ENCODE measurements at regions not wholly inside any gene's neighbourhood (a gene's known extent, or its start where the extent isn't known, plus 50 kb on each side); places are given as distances from the start of the nearest gene placed in this dataset.

DNA sequence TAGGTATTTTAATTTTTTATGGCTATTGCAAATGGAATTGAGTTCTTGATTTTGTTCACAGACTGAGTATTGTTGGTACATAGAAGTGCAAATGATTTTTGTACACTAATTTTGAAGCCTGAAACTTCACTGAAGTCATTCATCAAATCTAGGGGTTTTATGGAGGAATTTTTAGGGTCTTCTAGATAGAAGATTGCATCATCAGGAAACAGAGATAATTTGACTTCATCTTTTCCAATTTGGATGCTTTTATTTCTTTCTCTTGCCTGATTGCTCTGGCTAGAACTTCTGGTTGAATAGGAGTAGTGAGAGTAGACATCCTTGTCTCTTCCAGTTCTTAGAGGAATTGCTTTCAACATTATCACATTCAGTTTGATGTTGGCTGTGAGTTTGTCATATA lies 58.2 kb upstream of the SNCAIP start:
- no peaks in the 10 kb centered on the region for H3K4me1 ChIP-seq (ENCODE audit: low read depth)
- H3K4me3 ChIP-seq, result no peak overlapping the region
- TF ChIP-seq, protein P1, sequence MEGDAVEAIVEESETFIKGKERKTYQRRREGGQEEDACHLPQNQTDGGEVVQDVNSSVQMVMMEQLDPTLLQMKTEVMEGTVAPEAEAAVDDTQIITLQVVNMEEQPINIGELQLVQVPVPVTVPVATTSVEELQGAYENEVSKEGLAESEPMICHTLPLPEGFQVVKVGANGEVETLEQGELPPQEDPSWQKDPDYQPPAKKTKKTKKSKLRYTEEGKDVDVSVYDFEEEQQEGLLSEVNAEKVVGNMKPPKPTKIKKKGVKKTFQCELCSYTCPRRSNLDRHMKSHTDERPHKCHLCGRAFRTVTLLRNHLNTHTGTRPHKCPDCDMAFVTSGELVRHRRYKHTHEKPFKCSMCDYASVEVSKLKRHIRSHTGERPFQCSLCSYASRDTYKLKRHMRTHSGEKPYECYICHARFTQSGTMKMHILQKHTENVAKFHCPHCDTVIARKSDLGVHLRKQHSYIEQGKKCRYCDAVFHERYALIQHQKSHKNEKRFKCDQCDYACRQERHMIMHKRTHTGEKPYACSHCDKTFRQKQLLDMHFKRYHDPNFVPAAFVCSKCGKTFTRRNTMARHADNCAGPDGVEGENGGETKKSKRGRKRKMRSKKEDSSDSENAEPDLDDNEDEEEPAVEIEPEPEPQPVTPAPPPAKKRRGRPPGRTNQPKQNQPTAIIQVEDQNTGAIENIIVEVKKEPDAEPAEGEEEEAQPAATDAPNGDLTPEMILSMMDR (IDR thresholded peaks at IDR 0.05), result no peak
- DNase-seq (no peak), ATAC-seq (no peak)
- peaks cover 13% of the 10 kb centered on the region for H3K9me3 ChIP-seq
- intact Hi-C loops (cut with DNase I, micrococcal nuclease), result no loop called here
- H3K36me3 ChIP-seq (ENCODE audit: low read depth), result no peaks in the 10 kb centered on the region

DNA sequence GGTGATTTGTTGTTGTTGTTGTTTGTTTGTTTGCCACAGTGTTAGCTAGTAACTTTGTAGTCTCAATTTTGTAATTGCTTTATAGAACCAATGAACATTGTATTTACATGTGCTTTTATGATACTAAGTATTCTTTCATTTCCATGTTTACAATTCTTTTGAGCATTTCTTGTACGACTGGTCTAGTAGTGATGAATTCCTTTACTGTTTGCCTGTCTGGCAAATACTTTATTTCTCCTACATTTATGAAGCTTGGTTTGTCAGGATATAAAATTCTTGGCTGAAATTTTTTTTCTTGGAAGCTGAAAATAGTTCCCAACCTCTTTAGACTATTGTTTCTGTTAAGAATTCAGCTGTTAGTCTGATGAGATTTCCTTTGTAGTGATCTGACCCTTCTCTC lies 55.6 kb upstream of the SNCAIP start:
- ATAC-seq, result no peak
- H3K36me3 ChIP-seq (ENCODE audit: low read depth), result no peaks in the 10 kb centered on the region
- intact Hi-C loops (cut with DNase I, micrococcal nuclease), result no loop called here
- TF ChIP-seq, protein P1 (IDR thresholded peaks at IDR 0.05), result no peak
- no peaks in the 10 kb centered on the region for H3K4me1 ChIP-seq (ENCODE audit: low read depth)
- DNase-seq, result no peak
- no peak overlapping the region for H3K4me3 ChIP-seq
- H3K9me3 ChIP-seq, result peaks cover 13% of the 10 kb centered on the region

DNA sequence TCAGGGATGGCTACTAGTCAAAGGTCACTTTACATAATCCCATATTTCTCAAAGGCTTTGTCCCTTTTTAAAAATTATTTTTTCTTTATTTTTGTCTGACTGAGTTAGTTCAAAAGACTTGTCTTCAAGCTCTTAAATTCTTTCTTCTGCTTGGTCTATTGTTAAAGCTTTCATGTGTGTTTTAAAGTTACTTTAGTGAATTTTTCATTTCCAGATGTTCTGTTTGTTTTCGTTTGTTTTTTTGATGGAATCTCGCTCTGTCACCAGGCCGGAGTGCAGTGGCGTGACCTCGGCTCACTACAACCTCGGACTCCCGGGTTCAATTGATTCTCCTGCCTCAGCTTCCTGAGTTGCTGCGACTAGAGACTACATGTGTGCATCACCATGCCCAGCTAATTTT lies 55.0 kb upstream of the SNCAIP start:
- H3K4me3 ChIP-seq, result no peak overlapping the region
- TF ChIP-seq, protein P1 (IDR thresholded peaks at IDR 0.05), result no peak
- H3K36me3 ChIP-seq (ENCODE audit: low read depth), result no peaks in the 10 kb centered on the region
- peaks cover 13% of the 10 kb centered on the region for H3K9me3 ChIP-seq
- DNase-seq (no peak), ATAC-seq (no peak)
- no peaks in the 10 kb centered on the region for H3K4me1 ChIP-seq (ENCODE audit: low read depth)
- intact Hi-C loops (cut with DNase I, micrococcal nuclease), result no loop called here

DNA sequence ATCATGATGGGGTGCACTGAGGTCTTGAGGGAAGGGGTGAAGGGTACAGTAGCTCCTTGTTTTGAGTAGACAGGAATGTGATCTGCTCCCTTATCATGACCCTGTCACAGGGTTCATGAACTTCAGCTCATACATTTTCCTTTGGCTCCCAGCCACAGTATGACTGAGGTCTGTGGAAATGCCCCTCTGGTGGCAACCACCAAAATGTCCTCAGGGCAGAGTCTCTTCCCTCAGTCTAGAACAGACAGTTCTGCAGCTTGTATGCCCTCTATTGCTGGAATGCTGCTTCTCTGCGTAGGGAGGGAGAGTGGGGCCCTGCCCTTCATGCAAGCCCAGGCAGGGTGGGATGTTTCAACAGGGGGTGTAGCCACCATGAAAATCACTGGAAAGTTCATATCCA lies 53.8 kb upstream of the SNCAIP start:
- H3K4me1 ChIP-seq (ENCODE audit: low read depth), result no peaks in the 10 kb centered on the region
- H3K9me3 ChIP-seq, result peaks cover 13% of the 10 kb centered on the region
- intact Hi-C loops (cut with DNase I, micrococcal nuclease), result no loop called here
- ATAC-seq (no peak), DNase-seq (no peak)
- no peaks in the 10 kb centered on the region for H3K36me3 ChIP-seq (ENCODE audit: low read depth)
- TF ChIP-seq, protein P1 (IDR thresholded peaks at IDR 0.05), result no peak
- H3K4me3 ChIP-seq, result no peak overlapping the region

DNA sequence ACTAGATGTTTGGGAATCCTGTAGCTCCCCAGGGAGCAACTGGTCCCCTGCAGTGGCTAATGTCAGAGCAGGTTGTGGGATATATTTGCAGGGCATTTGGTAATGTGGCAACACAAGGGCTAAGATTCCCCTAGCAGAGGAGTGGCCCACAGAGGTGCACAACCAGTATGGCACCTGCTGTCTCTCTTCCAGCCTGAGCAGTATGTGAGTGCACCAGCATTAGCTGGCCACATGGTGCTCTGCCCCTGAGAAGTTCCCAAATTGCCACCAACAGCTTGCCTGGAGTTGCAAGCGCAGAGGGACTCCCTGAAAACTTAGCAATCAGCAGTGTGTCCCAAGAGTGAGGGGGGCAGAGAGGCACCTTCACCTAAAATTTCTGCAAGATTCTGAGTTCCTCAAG lies 53.2 kb upstream of the SNCAIP start:
- Histone ChIP-seq H3K36me3 (ENCODE audit: low read depth) (no peaks in the 10 kb centered on the region), H3K9me3 (peaks cover 13% of the 10 kb centered on the region), H3K4me3 (no peak overlapping the region), H3K4me1 (ENCODE audit: low read depth) (no peaks in the 10 kb centered on the region)
- intact Hi-C loops (cut with DNase I, micrococcal nuclease), result no loop called here
- ATAC-seq, result no peak
- TF ChIP-seq, protein P1 (IDR thresholded peaks at IDR 0.05), result no peak
- DNase-seq, result no peak

DNA sequence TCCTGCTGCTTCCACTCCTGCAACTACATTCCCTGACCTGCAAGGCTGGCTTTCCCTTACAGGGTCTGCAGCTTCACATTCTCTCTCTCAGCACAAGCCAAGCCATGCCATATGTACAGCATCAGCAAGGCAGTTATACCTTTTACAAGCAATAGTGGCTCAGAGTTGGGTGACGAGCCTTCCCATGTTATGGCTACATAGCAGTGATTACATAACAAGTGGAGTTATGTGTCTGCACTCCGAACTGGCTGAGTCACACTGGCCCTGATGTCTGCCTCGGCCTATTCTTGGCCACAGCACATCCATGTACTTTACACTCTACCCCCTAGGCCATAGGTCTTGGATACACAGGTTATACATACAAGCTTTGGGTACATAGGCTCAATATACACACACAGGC lies 52.0 kb upstream of the SNCAIP start:
- ATAC-seq, result peak; percentile 55
- Histone ChIP-seq H3K4me1 (ENCODE audit: low read depth) (no peaks in the 10 kb centered on the region), H3K4me3 (no peak overlapping the region), H3K9me3 (peaks cover 13% of the 10 kb centered on the region), H3K36me3 (ENCODE audit: low read depth) (no peaks in the 10 kb centered on the region)
- intact Hi-C loops (cut with DNase I, micrococcal nuclease), result no loop called here
- TF ChIP-seq, protein P1 (IDR thresholded peaks at IDR 0.05), result no peak
- DNase-seq, result no peak
